ENCODE measurements at regions not wholly inside any gene's neighbourhood (a gene's known extent, or its start where the extent isn't known, plus 50 kb on each side); places are given as distances from the start of the nearest gene placed in this dataset.

DNA sequence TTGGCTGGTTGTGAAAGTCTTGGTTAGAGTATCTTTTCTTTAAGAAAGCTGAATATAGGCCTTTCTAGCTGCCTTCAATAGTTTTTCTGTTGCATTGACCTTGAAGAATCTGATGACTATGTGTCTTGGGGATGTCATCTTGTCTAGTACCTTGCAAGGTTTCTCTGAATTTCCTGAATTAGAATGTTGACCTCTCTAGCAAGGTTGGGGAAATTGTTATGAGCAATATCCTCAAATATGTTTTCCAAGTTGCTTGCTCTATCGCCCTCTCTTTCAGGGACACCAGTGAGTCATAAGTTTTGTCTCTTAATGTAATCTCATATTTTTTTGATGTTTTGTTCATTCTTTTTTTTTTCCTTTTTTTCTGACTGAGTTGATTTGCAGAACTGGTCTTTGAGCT, 194.7 kb downstream of the RAB28 start:
- no peaks in the 10 kb centered on the region for H3K9me3 ChIP-seq (ENCODE audit: control insufficient read depth in 2 of 2, low read length in 2 of 2)

GRCh38 chr4:13285336-13285735, 198.8 kb downstream of the RAB28 start:
- Histone ChIP-seq H3K9me3 (ENCODE audit: control insufficient read depth in 2 of 2, low read length in 2 of 2) (no peaks in the 10 kb centered on the region), H3K4me1 (ENCODE audit: control insufficient read depth in 2 of 2, insufficient read depth in 2 of 2, low read length in 2 of 2) (no peaks in the 10 kb centered on the region), H3K27me3 (ENCODE audit: control insufficient read depth in 2 of 2, insufficient read depth in 2 of 2, low read length in 2 of 2) (no peaks in the 10 kb centered on the region), H3K36me3 (ENCODE audit: control insufficient read depth in 2 of 2, insufficient read depth in 2 of 2, low read length in 2 of 2) (no peaks in the 10 kb centered on the region), H3K27ac (ENCODE audit: low read depth in 2 of 2, low read length in 2 of 2) (no peak overlapping the region), H3K9ac (ENCODE audit: low read depth in 1 of 2, low read length in 2 of 2) (no peak overlapping the region), H3K4me3 (ENCODE audit: low read length in 2 of 2) (no peak overlapping the region)

More for the DNA sequence above, 194.7 kb downstream of the RAB28 start:
- Histone ChIP-seq H3K27me3 (ENCODE audit: control insufficient read depth in 2 of 2, insufficient read depth in 2 of 2, low read length in 2 of 2) (no peaks in the 10 kb centered on the region), H3K36me3 (ENCODE audit: control insufficient read depth in 2 of 2, insufficient read depth in 2 of 2, low read length in 2 of 2) (no peaks in the 10 kb centered on the region), H3K4me1 (ENCODE audit: control insufficient read depth in 2 of 2, insufficient read depth in 2 of 2, low read length in 2 of 2) (no peaks in the 10 kb centered on the region), H3K9ac (ENCODE audit: low read depth in 1 of 2, low read length in 2 of 2) (no peak overlapping the region), H3K27ac (ENCODE audit: low read depth in 2 of 2, low read length in 2 of 2) (no peak overlapping the region), H3K4me3 (ENCODE audit: low read length in 2 of 2) (no peak overlapping the region)

DNA sequence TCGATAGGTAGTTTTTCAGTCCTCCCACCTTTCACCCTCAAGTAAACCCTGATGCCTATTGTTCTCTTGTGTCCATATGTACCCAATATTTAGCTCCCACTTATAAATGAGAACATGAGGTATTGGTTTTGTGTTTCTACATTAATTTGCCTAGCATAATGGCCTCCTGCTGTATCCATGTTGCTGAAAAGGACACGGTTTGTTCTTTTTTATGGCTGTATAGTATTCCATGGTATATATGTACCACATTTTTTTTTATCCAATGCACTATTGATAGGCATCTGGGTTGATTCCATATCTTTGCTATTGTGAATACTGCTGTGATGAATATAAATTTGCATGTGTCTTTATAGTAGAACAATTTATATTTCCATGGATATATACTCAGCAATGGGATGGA, 199.2 kb downstream of the RAB28 start:
- Histone ChIP-seq H3K9me3 (ENCODE audit: control insufficient read depth in 2 of 2, low read length in 2 of 2) (no peaks in the 10 kb centered on the region), H3K9ac (ENCODE audit: low read depth in 1 of 2, low read length in 2 of 2) (no peak overlapping the region), H3K27ac (ENCODE audit: low read depth in 2 of 2, low read length in 2 of 2) (no peak overlapping the region), H3K27me3 (ENCODE audit: control insufficient read depth in 2 of 2, insufficient read depth in 2 of 2, low read length in 2 of 2) (no peaks in the 10 kb centered on the region), H3K4me3 (ENCODE audit: low read length in 2 of 2) (no peak overlapping the region), H3K4me1 (ENCODE audit: control insufficient read depth in 2 of 2, insufficient read depth in 2 of 2, low read length in 2 of 2) (no peaks in the 10 kb centered on the region), H3K36me3 (ENCODE audit: control insufficient read depth in 2 of 2, insufficient read depth in 2 of 2, low read length in 2 of 2) (no peaks in the 10 kb centered on the region)

DNA sequence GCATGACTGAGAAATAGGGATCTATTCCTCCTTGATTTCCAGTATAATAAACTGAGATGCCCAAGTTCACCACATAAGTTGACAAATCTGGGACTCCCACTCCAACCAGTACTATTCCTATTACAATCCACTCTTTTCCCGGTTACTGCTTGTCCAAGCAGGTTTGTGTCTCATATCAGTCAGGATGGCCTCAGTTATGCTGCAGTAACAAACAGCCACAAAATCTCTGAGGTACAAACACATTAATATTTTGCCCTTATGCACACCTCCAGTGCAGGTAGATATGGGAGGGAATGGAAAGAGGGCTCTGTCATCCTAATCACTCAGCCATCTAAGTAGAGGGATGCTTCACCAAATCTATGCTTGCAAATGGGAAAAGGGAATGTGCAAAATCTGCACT, 207.8 kb downstream of the RAB28 start:
- Histone ChIP-seq H3K27me3 (ENCODE audit: control insufficient read depth in 2 of 2, insufficient read depth in 2 of 2, low read length in 2 of 2) (no peaks in the 10 kb centered on the region), H3K4me3 (ENCODE audit: low read length in 2 of 2) (no peak overlapping the region), H3K36me3 (ENCODE audit: control insufficient read depth in 2 of 2, insufficient read depth in 2 of 2, low read length in 2 of 2) (no peaks in the 10 kb centered on the region), H3K9ac (ENCODE audit: low read depth in 1 of 2, low read length in 2 of 2) (no peak overlapping the region), H3K4me1 (ENCODE audit: control insufficient read depth in 2 of 2, insufficient read depth in 2 of 2, low read length in 2 of 2) (no peaks in the 10 kb centered on the region), H3K9me3 (ENCODE audit: control insufficient read depth in 2 of 2, low read length in 2 of 2) (peaks cover 0 to 2% of the 10 kb centered on the region in 2 donors), H3K27ac (ENCODE audit: low read depth in 2 of 2, low read length in 2 of 2) (no peak overlapping the region)

DNA sequence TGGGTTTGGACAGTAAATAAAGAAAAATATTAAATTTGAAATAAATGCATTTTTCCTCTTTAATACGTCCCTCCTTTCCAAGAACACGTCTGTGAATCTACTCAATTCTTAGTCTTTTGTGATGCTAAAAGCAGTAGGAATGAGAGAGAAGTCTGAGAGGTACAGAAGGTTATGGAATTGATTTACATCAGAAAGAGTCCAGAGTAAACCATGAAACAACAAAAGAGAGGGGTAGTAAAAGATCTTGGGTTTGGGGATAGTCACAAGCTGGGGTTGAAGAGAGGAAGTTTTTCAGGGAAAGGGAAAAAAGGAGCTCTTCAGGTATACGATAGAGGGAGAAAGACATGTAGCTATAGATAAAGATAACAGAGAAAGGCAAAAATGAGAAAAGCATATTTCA, 215.4 kb downstream of the RAB28 start:
- no peak overlapping the region for H3K4me3 ChIP-seq (ENCODE audit: low read length in 2 of 2)
- no peaks in the 10 kb centered on the region for H3K4me1 ChIP-seq (ENCODE audit: control insufficient read depth in 2 of 2, insufficient read depth in 2 of 2, low read length in 2 of 2)
- H3K9me3 ChIP-seq (ENCODE audit: control insufficient read depth in 2 of 2, low read length in 2 of 2), result no peaks in the 10 kb centered on the region
- no peak overlapping the region for H3K9ac ChIP-seq (ENCODE audit: low read depth in 1 of 2, low read length in 2 of 2)
- no peak overlapping the region for H3K27ac ChIP-seq (ENCODE audit: low read depth in 2 of 2, low read length in 2 of 2)
- H3K36me3 ChIP-seq (ENCODE audit: control insufficient read depth in 2 of 2, insufficient read depth in 2 of 2, low read length in 2 of 2), result no peaks in the 10 kb centered on the region
- no peaks in the 10 kb centered on the region for H3K27me3 ChIP-seq (ENCODE audit: control insufficient read depth in 2 of 2, insufficient read depth in 2 of 2, low read length in 2 of 2)

DNA sequence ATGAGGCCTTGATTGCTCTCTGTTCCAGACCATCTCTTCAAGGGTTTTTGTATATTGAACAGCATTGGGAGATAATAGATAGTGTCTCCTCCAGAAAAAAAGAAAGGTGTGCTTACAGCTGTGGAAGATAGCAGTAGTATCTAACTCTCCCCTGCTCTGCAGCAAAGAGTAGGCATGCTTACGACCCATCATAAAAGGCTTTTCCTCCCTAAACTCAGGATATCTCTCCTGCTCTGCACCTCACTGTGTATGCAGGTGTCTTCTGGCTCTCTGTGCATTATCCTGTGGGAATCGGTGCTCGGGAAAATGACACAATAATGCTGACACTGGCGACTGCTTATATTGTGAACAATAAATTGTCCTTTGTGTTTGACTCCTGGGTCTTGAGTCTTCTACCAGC, 216.0 kb downstream of the RAB28 start:
- no peaks in the 10 kb centered on the region for H3K9me3 ChIP-seq (ENCODE audit: control insufficient read depth in 2 of 2, low read length in 2 of 2)
- no peaks in the 10 kb centered on the region for H3K4me1 ChIP-seq (ENCODE audit: control insufficient read depth in 2 of 2, insufficient read depth in 2 of 2, low read length in 2 of 2)

DNA sequence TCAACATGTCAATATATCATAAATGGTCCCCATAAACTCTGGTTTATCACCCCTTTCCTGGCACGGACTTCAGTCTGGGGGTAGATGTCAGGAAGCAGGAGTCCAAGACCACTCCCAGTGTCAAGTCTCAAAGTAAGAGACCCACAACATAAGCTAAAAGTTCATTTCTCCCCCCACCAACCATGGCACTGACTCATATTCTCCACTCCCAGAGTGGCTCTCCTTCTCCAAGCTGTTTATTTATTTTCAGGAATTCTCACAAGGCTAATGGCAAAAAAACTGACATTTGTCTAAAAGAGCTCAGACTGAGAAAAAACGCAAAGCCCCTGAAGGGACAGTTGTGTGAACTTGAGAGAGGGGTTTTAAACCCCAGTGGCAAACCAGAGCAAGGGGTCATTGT, 217.0 kb downstream of the RAB28 start:
- H3K27me3 ChIP-seq (ENCODE audit: control insufficient read depth in 2 of 2, insufficient read depth in 2 of 2, low read length in 2 of 2), result no peaks in the 10 kb centered on the region
- no peaks in the 10 kb centered on the region for H3K36me3 ChIP-seq (ENCODE audit: control insufficient read depth in 2 of 2, insufficient read depth in 2 of 2, low read length in 2 of 2)
- no peak overlapping the region for H3K27ac ChIP-seq (ENCODE audit: low read depth in 2 of 2, low read length in 2 of 2)
- no peaks in the 10 kb centered on the region for H3K9me3 ChIP-seq (ENCODE audit: control insufficient read depth in 2 of 2, low read length in 2 of 2)
- no peak overlapping the region for H3K4me3 ChIP-seq (ENCODE audit: low read length in 2 of 2)
- H3K4me1 ChIP-seq (ENCODE audit: control insufficient read depth in 2 of 2, insufficient read depth in 2 of 2, low read length in 2 of 2), result no peaks in the 10 kb centered on the region
- no peak overlapping the region for H3K9ac ChIP-seq (ENCODE audit: low read depth in 1 of 2, low read length in 2 of 2)

More for the DNA sequence above, 216.0 kb downstream of the RAB28 start:
- no peak overlapping the region for H3K9ac ChIP-seq (ENCODE audit: low read depth in 1 of 2, low read length in 2 of 2)
- no peaks in the 10 kb centered on the region for H3K27me3 ChIP-seq (ENCODE audit: control insufficient read depth in 2 of 2, insufficient read depth in 2 of 2, low read length in 2 of 2)
- H3K4me3 ChIP-seq (ENCODE audit: low read length in 2 of 2), result no peak overlapping the region
- no peaks in the 10 kb centered on the region for H3K36me3 ChIP-seq (ENCODE audit: control insufficient read depth in 2 of 2, insufficient read depth in 2 of 2, low read length in 2 of 2)
- no peak overlapping the region for H3K27ac ChIP-seq (ENCODE audit: low read depth in 2 of 2, low read length in 2 of 2)

GRCh38 chr4:13266687-13267086, 217.5 kb downstream of the RAB28 start:
- H3K4me1 ChIP-seq (ENCODE audit: control insufficient read depth in 2 of 2, insufficient read depth in 2 of 2, low read length in 2 of 2), result no peaks in the 10 kb centered on the region
- no peaks in the 10 kb centered on the region for H3K9me3 ChIP-seq (ENCODE audit: control insufficient read depth in 2 of 2, low read length in 2 of 2)
- H3K4me3 ChIP-seq (ENCODE audit: low read length in 2 of 2), result no peak overlapping the region
- no peaks in the 10 kb centered on the region for H3K36me3 ChIP-seq (ENCODE audit: control insufficient read depth in 2 of 2, insufficient read depth in 2 of 2, low read length in 2 of 2)
- H3K27me3 ChIP-seq (ENCODE audit: control insufficient read depth in 2 of 2, insufficient read depth in 2 of 2, low read length in 2 of 2), result no peaks in the 10 kb centered on the region
- H3K9ac ChIP-seq (ENCODE audit: low read depth in 1 of 2, low read length in 2 of 2), result no peak overlapping the region
- H3K27ac ChIP-seq (ENCODE audit: low read depth in 2 of 2, low read length in 2 of 2), result no peak overlapping the region

DNA sequence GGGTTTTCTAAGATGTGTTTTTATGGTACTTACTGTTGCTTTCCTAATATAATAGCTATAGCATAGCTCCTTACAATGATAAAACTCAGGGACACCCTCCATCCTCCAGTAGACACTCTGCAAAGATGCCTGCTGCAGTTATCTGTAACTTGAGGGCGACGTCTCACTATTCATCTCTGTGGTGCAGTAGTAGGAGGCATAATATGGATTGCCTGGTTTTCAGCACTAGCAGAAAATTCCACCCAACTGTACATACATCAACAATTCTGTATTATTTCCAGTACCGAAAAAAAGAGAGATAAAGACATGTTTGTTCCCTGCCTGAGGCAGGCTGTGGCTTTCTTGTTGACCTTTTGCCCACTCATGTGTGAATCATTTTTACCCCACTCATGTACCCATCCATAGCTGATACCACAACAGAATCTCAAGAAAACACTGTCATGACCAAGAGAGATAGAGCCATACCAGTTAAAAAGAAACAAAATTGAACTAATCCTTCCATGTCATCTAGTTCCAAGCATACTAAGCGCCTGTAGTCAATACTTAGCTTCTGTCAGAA, 220.1 kb downstream of the RAB28 start:
- no peaks in the 10 kb centered on the region for H3K27me3 ChIP-seq (ENCODE audit: control insufficient read depth in 2 of 2, insufficient read depth in 2 of 2, low read length in 2 of 2)
- no peaks in the 10 kb centered on the region for H3K4me1 ChIP-seq (ENCODE audit: control insufficient read depth in 2 of 2, insufficient read depth in 2 of 2, low read length in 2 of 2)
- H3K9me3 ChIP-seq (ENCODE audit: control insufficient read depth in 2 of 2, low read length in 2 of 2), result no peaks in the 10 kb centered on the region
- no peak overlapping the region for H3K9ac ChIP-seq (ENCODE audit: low read depth in 1 of 2, low read length in 2 of 2)
- no peak overlapping the region for H3K27ac ChIP-seq (ENCODE audit: low read depth in 2 of 2, low read length in 2 of 2)
- H3K36me3 ChIP-seq (ENCODE audit: control insufficient read depth in 2 of 2, insufficient read depth in 2 of 2, low read length in 2 of 2), result no peaks in the 10 kb centered on the region
- no peak overlapping the region for H3K4me3 ChIP-seq (ENCODE audit: low read length in 2 of 2)

DNA sequence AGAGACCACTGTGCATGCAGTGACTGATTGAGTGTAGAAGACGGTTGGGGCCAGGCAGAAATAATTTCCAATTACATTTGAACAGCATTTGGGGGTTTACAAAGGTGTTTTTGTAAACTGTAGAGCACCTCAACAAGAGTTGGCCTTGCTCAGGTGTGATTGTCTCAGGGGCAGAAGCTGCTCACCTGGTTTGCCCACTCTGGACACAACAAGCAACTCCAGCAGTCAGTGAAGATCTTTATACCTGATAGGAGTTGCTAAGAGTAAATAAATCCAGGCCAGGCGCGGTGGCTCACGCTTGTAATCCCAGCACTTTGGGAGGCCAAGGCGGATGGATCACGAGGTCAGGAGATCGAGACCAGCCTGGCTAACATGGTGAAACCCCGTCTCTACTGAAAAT, 221.3 kb downstream of the RAB28 start:
- H3K4me3 ChIP-seq (ENCODE audit: low read length in 2 of 2), result no peak overlapping the region
- no peak overlapping the region for H3K9ac ChIP-seq (ENCODE audit: low read depth in 1 of 2, low read length in 2 of 2)
- H3K9me3 ChIP-seq (ENCODE audit: control insufficient read depth in 2 of 2, low read length in 2 of 2), result no peaks in the 10 kb centered on the region
- no peaks in the 10 kb centered on the region for H3K36me3 ChIP-seq (ENCODE audit: control insufficient read depth in 2 of 2, insufficient read depth in 2 of 2, low read length in 2 of 2)
- no peaks in the 10 kb centered on the region for H3K4me1 ChIP-seq (ENCODE audit: control insufficient read depth in 2 of 2, insufficient read depth in 2 of 2, low read length in 2 of 2)
- no peaks in the 10 kb centered on the region for H3K27me3 ChIP-seq (ENCODE audit: control insufficient read depth in 2 of 2, insufficient read depth in 2 of 2, low read length in 2 of 2)
- H3K27ac ChIP-seq (ENCODE audit: low read depth in 2 of 2, low read length in 2 of 2), result no peak overlapping the region
